SK-N-MC (cell line): ENCODE measurements at regions not wholly inside any gene's neighbourhood (a gene's known extent, or its start where the extent isn't known, plus 50 kb on each side); places are given as distances from the start of the nearest gene placed in this dataset.

Experiments used
- DNase-seq: peaks from one replicate; pipeline ENCODE4 v3.0.0-alpha.2; 2011; ENCODE audit warnings: low read depth, low spot score
- H3K27ac ChIP-seq: fragments of 200-600 bp; sonication (generic); 2 replicates; pipeline ENCODE4 v1.5.1; 2016; ENCODE audit warnings: mixed run types
- H3K36me3 ChIP-seq: fragments of 200-600 bp; sonication (generic); 2 replicates; pipeline ENCODE4 v1.6.1; 2017; ENCODE audit warnings: antibody characterized with exemption, low read length, mixed read lengths; ENCODE audit not compliant: insufficient read depth
- H3K4me3 ChIP-seq: fragments of 200-600 bp; sonication (generic); 2 replicates; pipeline ENCODE4 v1.5.1; 2016
- H3K9ac ChIP-seq: fragments of 200-600 bp; sonication (generic); 2 replicates; pipeline ENCODE4 v1.8.0; 2017; ENCODE audit warnings: mixed run types, mixed read lengths; ENCODE audit not compliant: insufficient read length
- H3K9me3 ChIP-seq: fragments of 200-600 bp; sonication (generic); 2 replicates; pipeline ENCODE4 v1.6.1; 2017; ENCODE audit warnings: low read depth, mild to moderate bottlenecking, antibody characterized with exemption, low read length, moderate library complexity, mixed read lengths
- EZH2 ChIP-seq: fragments of 200-600 bp; sonication (generic); IDR thresholded peaks from one replicate; pipeline ENCODE4 v1.6.1; 2017; ENCODE audit warnings: antibody characterized with exemption
- FOXP2 ChIP-seq: optimal IDR thresholded peaks from 2 replicates; pipeline ENCODE3; 2011; ENCODE audit warnings: mild to moderate bottlenecking, moderate library complexity; ENCODE audit not compliant: insufficient read depth; ENCODE audit errors: extremely low read length, control extremely low read depth
- POLR2AphosphoS5 ChIP-seq: IDR thresholded peaks from 2 replicates; pipeline ENCODE4 v1.6.1; 2012; ENCODE audit warnings: mild to moderate bottlenecking, low read depth, low read length, borderline replicate concordance

- no peaks in the 10 kb centered on the region for H3K36me3 ChIP-seq
- H3K4me3 ChIP-seq = no peak overlapping the region
- H3K27ac ChIP-seq = no peak overlapping the region
- H3K9ac ChIP-seq = no peak overlapping the region
- no peak for TF ChIP-seq FOXP2
- no peak for TF ChIP-seq POLR2AphosphoS5
- no peak for TF ChIP-seq EZH2
- DNase-seq = no peak
- H3K9me3 ChIP-seq = no peaks in the 10 kb centered on the region
These were observed 155.4 kb downstream of the TRIM27 start for GRCh38 chr6:28768187-28768913.

- H3K9ac ChIP-seq = no peak overlapping the region
- H3K36me3 ChIP-seq = no peaks in the 10 kb centered on the region
- no peak overlapping the region for H3K4me3 ChIP-seq
- no peaks in the 10 kb centered on the region for H3K9me3 ChIP-seq
- TF ChIP-seq EZH2 (no peak), FOXP2 (no peak), POLR2AphosphoS5 (no peak)
- no peak overlapping the region for H3K27ac ChIP-seq
- DNase-seq = no peak
These were observed 154.0 kb downstream of the TRIM27 start for GRCh38 chr6:28769626-28770402.

- TF ChIP-seq EZH2 = no peak
These were observed 153.1 kb downstream of the TRIM27 start for GRCh38 chr6:28770732-28771131.

GRCh38 chr6:28771401-28772267 lies 152.2 kb downstream of the TRIM27 start:
- Histone ChIP-seq H3K9me3 (no peaks in the 10 kb centered on the region), H3K36me3 (no peaks in the 10 kb centered on the region), H3K4me3 (no peak overlapping the region), H3K27ac (no peak overlapping the region), H3K9ac (no peak overlapping the region)
- no peak for DNase-seq
- TF ChIP-seq EZH2 (no peak), POLR2AphosphoS5 (no peak), FOXP2 (no peak)

More at GRCh38 chr6:28770732-28771131, 153.1 kb downstream of the TRIM27 start:
- H3K9ac ChIP-seq = no peak overlapping the region
- no peak for DNase-seq
- H3K36me3 ChIP-seq = no peaks in the 10 kb centered on the region
- no peaks in the 10 kb centered on the region for H3K9me3 ChIP-seq
- no peak overlapping the region for H3K27ac ChIP-seq
- H3K4me3 ChIP-seq = no peak overlapping the region

GRCh38 chr6:28772480-28773381 lies 151.1 kb downstream of the TRIM27 start:
- H3K9ac ChIP-seq = no peak overlapping the region
- TF ChIP-seq POLR2AphosphoS5 (no peak), EZH2 (no peak), FOXP2 (no peak)
- H3K27ac ChIP-seq = no peak overlapping the region
- H3K4me3 ChIP-seq = no peak overlapping the region
- H3K36me3 ChIP-seq = no peaks in the 10 kb centered on the region
- no peak for DNase-seq
- H3K9me3 ChIP-seq = no peaks in the 10 kb centered on the region

DNA sequence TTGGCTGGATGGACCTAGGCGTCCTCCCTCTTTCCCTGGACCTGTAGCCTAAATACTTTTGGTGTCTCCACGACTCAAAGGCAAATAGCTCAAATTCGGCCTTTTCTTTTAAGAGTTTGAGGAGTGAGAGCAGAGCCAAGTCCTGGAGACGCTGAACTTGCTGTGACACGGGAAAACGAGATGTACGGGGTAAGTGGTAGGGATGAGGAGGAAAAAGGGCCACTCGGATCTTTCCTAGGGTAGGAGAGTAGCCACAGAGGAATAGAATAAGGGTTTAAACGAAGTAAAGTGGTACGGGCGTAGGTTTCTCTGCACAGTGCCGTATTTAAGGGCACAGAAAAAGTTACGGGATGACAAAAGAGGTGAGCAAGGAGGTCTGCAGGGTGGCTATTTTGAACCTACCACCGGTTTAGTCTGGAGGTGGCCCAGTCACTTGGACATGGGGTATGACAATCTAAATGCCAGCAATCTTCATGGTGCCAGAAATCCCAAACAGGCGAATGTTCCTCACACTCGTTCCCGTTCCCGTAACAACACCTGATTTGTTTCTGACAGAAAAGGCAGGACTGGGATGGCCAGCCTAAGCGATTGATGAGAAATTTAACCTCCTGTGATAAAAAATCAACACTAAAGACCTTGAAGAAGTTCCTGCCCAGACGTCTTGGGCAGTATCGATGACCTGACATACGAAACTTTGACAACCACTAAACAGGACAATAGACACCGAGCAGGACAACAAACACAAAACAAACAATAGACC lies 149.3 kb downstream of the TRIM27 start:
- no peaks in the 10 kb centered on the region for H3K36me3 ChIP-seq
- TF ChIP-seq POLR2AphosphoS5 (no peak), FOXP2 (no peak), EZH2 (no peak)
- H3K27ac ChIP-seq = no peak overlapping the region
- no peak for DNase-seq
- no peak overlapping the region for H3K4me3 ChIP-seq
- no peak overlapping the region for H3K9ac ChIP-seq
- no peaks in the 10 kb centered on the region for H3K9me3 ChIP-seq

GRCh38 chr6:28775052-28775376 lies 148.8 kb downstream of the TRIM27 start:
- Histone ChIP-seq H3K9ac (no peak overlapping the region), H3K4me3 (no peak overlapping the region), H3K9me3 (no peaks in the 10 kb centered on the region), H3K36me3 (no peaks in the 10 kb centered on the region), H3K27ac (no peak overlapping the region)
- DNase-seq = no peak
- TF ChIP-seq EZH2 (no peak), POLR2AphosphoS5 (no peak), FOXP2 (no peak)
